Astrocyte (in vitro differentiated cells and primary cell): ENCODE measurements at regions not wholly inside any gene's neighbourhood (a gene's known extent, or its start where the extent isn't known, plus 50 kb on each side); places are given as distances from the start of the nearest gene placed in this dataset.

Experiments
- DNase-seq: peaks from one replicate; pipeline ENCODE4 v3.0.0-alpha.2; 2010; ENCODE audit warnings: low read depth
- FAIRE-seq: peaks from 2 replicates; lab custom pipeline; 2011; peaks lifted over from hg19 to GRCh38; lab: Jason Lieb, UNC
- H2AFZ ChIP-seq: 2 replicates; pipeline ENCODE4 v1.6.0; 2012; ENCODE audit warnings: low read depth, low read length, inconsistent platforms
- H3K27ac ChIP-seq: 2 replicates; pipeline ENCODE4 v1.5.1; 2011; ENCODE audit warnings: low read depth, low read length, inconsistent platforms
- H3K27me3 ChIP-seq: 2 replicates; pipeline ENCODE4 v1.6.0; 2011; ENCODE audit warnings: low read length, inconsistent platforms; ENCODE audit not compliant: insufficient read depth
- H3K36me3 ChIP-seq: 2 replicates; pipeline ENCODE4 v1.5.1; 2011; ENCODE audit warnings: low read length, inconsistent platforms; ENCODE audit not compliant: insufficient read depth
- H3K4me1 ChIP-seq: 2 replicates; pipeline ENCODE4 v1.5.1; 2011; ENCODE audit warnings: low read length, inconsistent platforms; ENCODE audit not compliant: insufficient read depth
- H3K4me2 ChIP-seq: 2 replicates; pipeline ENCODE4 v1.6.0; 2012; ENCODE audit warnings: low read length, inconsistent platforms
- H3K4me3 ChIP-seq: 2 replicates; pipeline ENCODE4 v1.5.1; 2011; ENCODE audit warnings: low read depth, mild to moderate bottlenecking, low read length, inconsistent platforms; ENCODE audit not compliant: insufficient read depth
- H3K79me2 ChIP-seq: 2 replicates; pipeline ENCODE4 v1.6.0; 2012; ENCODE audit warnings: mild to moderate bottlenecking, low read length, inconsistent platforms; ENCODE audit not compliant: insufficient read depth
- H3K9ac ChIP-seq: 2 replicates; pipeline ENCODE4 v1.6.0; 2012; ENCODE audit warnings: mild to moderate bottlenecking, low read length, inconsistent platforms
- H3K9me3 ChIP-seq: 2 replicates; pipeline ENCODE4 v1.5.1; 2012; ENCODE audit warnings: low read depth, mild to moderate bottlenecking, low read length, inconsistent platforms; ENCODE audit not compliant: insufficient read depth
- H4K20me1 ChIP-seq: 2 replicates; pipeline ENCODE4 v1.6.0; 2012; ENCODE audit warnings: low read length, inconsistent platforms; ENCODE audit not compliant: insufficient read depth
- H3K27ac Mint-ChIP-seq: one replicate; pipeline ENCODE4 v1.8.0; 2021; ENCODE audit warnings: mild to moderate bottlenecking, mixed read lengths; ENCODE audit not compliant: unreplicated experiment
- H3K27me3 Mint-ChIP-seq: one replicate; pipeline ENCODE4 v1.8.0; 2021; ENCODE audit warnings: low read depth, mixed read lengths; ENCODE audit not compliant: unreplicated experiment
- H3K36me3 Mint-ChIP-seq: one replicate; pipeline ENCODE4 v1.8.0; 2021; ENCODE audit warnings: low read depth, mixed read lengths; ENCODE audit not compliant: unreplicated experiment
- H3K4me1 Mint-ChIP-seq: one replicate; pipeline ENCODE4 v1.8.0; 2021; ENCODE audit warnings: low read depth, mixed read lengths; ENCODE audit not compliant: unreplicated experiment
- H3K4me3 Mint-ChIP-seq: one replicate; pipeline ENCODE4 v1.8.0; 2021; ENCODE audit warnings: mild to moderate bottlenecking, moderate library complexity, mixed read lengths; ENCODE audit not compliant: unreplicated experiment
- H3K9me3 Mint-ChIP-seq: one replicate; pipeline ENCODE4 v1.8.0; 2021; ENCODE audit warnings: mild to moderate bottlenecking, mixed read lengths; ENCODE audit not compliant: unreplicated experiment
- EZH2 ChIP-seq: IDR thresholded peaks from 2 replicates; pipeline ENCODE4 v1.6.1; 2012; ENCODE audit warnings: mild to moderate bottlenecking, low read length, inconsistent platforms; ENCODE audit not compliant: insufficient read depth
- TF ChIP-seq, protein P1 (sequence below): IDR thresholded peaks from 2 replicates; pipeline ENCODE4 v1.5.1; 2011; ENCODE audit warnings: low read depth, mild to moderate bottlenecking, inconsistent platforms, low read length, moderate library complexity; ENCODE audit not compliant: insufficient read depth

DNA sequence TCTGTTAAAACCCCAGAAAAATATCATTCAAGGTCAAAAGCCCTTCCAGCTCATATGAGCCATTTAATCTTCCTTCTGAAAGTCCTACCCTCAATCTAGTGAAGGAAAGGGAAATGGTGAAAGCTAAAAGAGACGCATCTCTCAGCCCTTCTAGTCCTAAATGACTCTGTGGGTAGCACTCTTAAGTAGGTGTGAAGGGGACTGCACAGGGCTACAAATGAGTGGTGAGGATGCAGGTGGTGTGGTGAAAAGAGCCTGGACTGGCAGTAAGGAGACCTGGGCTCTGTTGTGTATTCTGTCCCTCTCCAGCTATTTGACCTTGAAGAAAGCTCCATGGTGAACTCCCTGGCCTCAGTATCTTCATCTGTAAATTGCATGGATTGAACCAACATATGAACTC, 671.8 kb upstream of the DIPK2B start:
- no peak for DNase-seq
- no peak overlapping the region for H3K27ac Mint-ChIP-seq
- no peak overlapping the region for H3K27ac ChIP-seq
- H3K27me3 Mint-ChIP-seq, result no peaks in the 10 kb centered on the region
- no peaks in the 10 kb centered on the region for H3K4me1 Mint-ChIP-seq
- H3K4me1 ChIP-seq, result no peaks in the 10 kb centered on the region
- H3K9me3 ChIP-seq, result no peaks in the 10 kb centered on the region
- no peak overlapping the region for H3K4me3 ChIP-seq
- no peaks in the 10 kb centered on the region for H3K9me3 Mint-ChIP-seq
- H3K4me2 ChIP-seq, result no peak overlapping the region
- no peaks in the 10 kb centered on the region for H3K36me3 Mint-ChIP-seq
- TF ChIP-seq, protein P1, sequence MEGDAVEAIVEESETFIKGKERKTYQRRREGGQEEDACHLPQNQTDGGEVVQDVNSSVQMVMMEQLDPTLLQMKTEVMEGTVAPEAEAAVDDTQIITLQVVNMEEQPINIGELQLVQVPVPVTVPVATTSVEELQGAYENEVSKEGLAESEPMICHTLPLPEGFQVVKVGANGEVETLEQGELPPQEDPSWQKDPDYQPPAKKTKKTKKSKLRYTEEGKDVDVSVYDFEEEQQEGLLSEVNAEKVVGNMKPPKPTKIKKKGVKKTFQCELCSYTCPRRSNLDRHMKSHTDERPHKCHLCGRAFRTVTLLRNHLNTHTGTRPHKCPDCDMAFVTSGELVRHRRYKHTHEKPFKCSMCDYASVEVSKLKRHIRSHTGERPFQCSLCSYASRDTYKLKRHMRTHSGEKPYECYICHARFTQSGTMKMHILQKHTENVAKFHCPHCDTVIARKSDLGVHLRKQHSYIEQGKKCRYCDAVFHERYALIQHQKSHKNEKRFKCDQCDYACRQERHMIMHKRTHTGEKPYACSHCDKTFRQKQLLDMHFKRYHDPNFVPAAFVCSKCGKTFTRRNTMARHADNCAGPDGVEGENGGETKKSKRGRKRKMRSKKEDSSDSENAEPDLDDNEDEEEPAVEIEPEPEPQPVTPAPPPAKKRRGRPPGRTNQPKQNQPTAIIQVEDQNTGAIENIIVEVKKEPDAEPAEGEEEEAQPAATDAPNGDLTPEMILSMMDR, result no peak
- TF ChIP-seq EZH2, result no peak
- no peak overlapping the region for H3K4me3 Mint-ChIP-seq
- no peak overlapping the region for H3K9ac ChIP-seq
- no peak overlapping the region for H2AFZ ChIP-seq
- no peaks in the 10 kb centered on the region for H3K36me3 ChIP-seq
- H3K79me2 ChIP-seq, result no peaks in the 10 kb centered on the region
- no peaks in the 10 kb centered on the region for H3K27me3 ChIP-seq
- H4K20me1 ChIP-seq, result no peaks in the 10 kb centered on the region
- FAIRE-seq, result peak; percentile 81

DNA sequence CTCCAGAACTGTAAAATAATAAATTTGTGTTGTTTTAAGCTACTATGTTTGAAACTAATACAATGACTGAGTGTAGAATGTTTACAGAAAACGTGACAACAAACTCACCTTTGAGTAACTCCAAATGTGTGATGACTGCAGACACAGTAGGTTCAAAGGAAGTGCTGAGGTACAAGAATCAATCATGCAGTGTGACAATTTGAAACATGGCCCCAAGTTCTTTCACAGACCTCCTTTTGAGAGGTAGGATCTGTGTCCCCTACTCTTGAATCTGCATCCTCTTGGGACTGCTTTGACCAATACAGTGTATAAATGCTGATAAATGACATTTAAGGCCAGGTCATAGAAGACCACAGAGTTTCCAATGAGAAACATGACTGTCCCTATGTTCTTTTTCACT, 667.7 kb upstream of the DIPK2B start:
- no peak overlapping the region for H3K4me2 ChIP-seq
- H3K79me2 ChIP-seq, result no peaks in the 10 kb centered on the region
- no peak for TF ChIP-seq EZH2
- TF ChIP-seq, protein P1, result no peak
- Mint-ChIP-seq H3K36me3 (no peaks in the 10 kb centered on the region), H3K4me1 (no peaks in the 10 kb centered on the region), H3K9me3 (no peaks in the 10 kb centered on the region), H3K27ac (no peak overlapping the region), H3K4me3 (no peak overlapping the region), H3K27me3 (no peaks in the 10 kb centered on the region)
- no peaks in the 10 kb centered on the region for H3K4me1 ChIP-seq
- H3K4me3 ChIP-seq, result no peak overlapping the region
- H3K9ac ChIP-seq, result no peak overlapping the region
- no peaks in the 10 kb centered on the region for H3K36me3 ChIP-seq
- no peaks in the 10 kb centered on the region for H3K9me3 ChIP-seq
- DNase-seq, result no peak
- no peak overlapping the region for H3K27ac ChIP-seq
- no peak overlapping the region for H2AFZ ChIP-seq
- no peaks in the 10 kb centered on the region for H4K20me1 ChIP-seq
- FAIRE-seq, result no peak
- no peaks in the 10 kb centered on the region for H3K27me3 ChIP-seq

DNA sequence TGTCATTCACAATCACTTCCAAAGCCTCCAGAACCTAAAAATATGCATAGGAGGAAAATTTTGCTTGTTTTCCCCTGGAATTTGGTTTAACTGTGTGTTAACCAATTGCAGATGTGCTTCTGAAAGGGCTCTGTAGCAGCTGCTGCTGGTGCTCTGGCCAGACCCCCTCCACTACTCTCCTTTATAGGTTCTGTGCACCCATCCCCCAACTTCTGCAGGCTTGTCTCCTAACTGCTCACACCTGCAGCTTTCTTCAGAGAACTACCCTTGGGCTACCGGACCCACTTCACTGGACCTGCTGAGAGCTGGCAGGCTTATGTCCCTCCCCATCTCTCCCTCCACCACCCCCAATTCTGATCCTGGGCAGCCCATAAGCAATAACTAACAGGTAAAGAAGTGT, 662.1 kb upstream of the DIPK2B start:
- no peaks in the 10 kb centered on the region for H3K9me3 Mint-ChIP-seq
- TF ChIP-seq, protein P1, result no peak
- TF ChIP-seq EZH2, result no peak
- no peak for FAIRE-seq

More for the DNA sequence above, 662.1 kb upstream of the DIPK2B start:
- no peaks in the 10 kb centered on the region for H3K27me3 ChIP-seq
- no peaks in the 10 kb centered on the region for H3K9me3 ChIP-seq
- Mint-ChIP-seq H3K36me3 (no peaks in the 10 kb centered on the region), H3K27me3 (no peaks in the 10 kb centered on the region), H3K4me3 (no peak overlapping the region), H3K27ac (no peak overlapping the region), H3K4me1 (no peaks in the 10 kb centered on the region)
- no peak for DNase-seq
- no peaks in the 10 kb centered on the region for H3K36me3 ChIP-seq
- H3K4me3 ChIP-seq, result no peak overlapping the region
- no peak overlapping the region for H3K9ac ChIP-seq
- H3K4me2 ChIP-seq, result no peak overlapping the region
- no peak overlapping the region for H2AFZ ChIP-seq
- no peaks in the 10 kb centered on the region for H3K4me1 ChIP-seq
- H4K20me1 ChIP-seq, result no peaks in the 10 kb centered on the region
- no peak overlapping the region for H3K27ac ChIP-seq
- H3K79me2 ChIP-seq, result no peaks in the 10 kb centered on the region
